NCI-H2171 treated with DMSO at 0.1 percent for 48 hours (cell line): ENCODE measurements at regions not wholly inside any gene's neighbourhood (a gene's known extent, or its start where the extent isn't known, plus 50 kb on each side); places are given as distances from the start of the nearest gene placed in this dataset.

Source experiments
- DNase-seq: peaks from one replicate; lab custom pipeline; 2025; lab: John Stamatoyannopoulos, UW

DNA sequence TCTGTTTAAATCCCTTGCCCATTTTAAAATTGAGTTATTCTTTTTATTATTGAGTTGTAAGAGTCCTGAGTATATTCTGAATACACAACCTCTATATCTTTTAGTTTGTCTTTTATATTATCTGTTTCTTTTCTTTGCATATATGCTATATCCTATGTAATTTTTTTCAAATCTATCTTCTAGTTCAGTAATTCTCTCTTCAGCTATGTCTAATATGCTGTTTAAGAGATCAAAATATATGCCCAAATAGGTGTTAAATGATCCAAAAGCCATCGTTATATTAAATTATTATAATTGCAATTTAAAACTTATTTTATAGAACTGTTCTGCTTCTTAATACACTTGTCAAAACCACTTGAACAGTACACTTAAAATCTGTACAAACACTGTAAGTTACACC lies 107.4 kb upstream of the TSPAN5 start:
- DNase-seq, result no peak

- no peak for DNase-seq
Observed at GRCh38 chr4:98758182-98758581, 99.8 kb upstream of the TSPAN5 start.

GRCh38 chr4:98754736-98755135 lies 96.3 kb upstream of the TSPAN5 start:
- DNase-seq, result no peak

GRCh38 chr4:98749206-98749605 lies 90.8 kb upstream of the TSPAN5 start:
- peak; percentile 83 for DNase-seq

DNA sequence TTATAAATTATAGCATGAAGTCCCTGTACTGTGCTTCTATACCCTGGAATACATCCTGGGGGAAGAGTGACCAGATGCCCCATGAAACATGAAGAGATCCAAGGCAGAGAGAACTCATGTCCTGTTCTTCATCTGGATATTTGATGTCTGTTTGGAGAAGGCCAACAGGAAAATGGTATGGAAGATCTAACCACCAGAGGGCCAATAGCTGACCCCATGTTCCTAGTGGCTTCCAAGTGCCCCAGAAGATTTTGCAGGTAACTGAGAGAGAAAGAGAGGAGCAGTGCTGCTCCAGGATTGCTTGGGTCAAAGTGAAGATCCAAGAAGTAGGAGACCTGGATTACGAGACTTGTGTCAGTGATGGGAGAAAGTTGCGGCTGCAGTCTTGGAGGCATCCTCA lies 90.2 kb upstream of the TSPAN5 start:
- DNase-seq, result no peak

DNA sequence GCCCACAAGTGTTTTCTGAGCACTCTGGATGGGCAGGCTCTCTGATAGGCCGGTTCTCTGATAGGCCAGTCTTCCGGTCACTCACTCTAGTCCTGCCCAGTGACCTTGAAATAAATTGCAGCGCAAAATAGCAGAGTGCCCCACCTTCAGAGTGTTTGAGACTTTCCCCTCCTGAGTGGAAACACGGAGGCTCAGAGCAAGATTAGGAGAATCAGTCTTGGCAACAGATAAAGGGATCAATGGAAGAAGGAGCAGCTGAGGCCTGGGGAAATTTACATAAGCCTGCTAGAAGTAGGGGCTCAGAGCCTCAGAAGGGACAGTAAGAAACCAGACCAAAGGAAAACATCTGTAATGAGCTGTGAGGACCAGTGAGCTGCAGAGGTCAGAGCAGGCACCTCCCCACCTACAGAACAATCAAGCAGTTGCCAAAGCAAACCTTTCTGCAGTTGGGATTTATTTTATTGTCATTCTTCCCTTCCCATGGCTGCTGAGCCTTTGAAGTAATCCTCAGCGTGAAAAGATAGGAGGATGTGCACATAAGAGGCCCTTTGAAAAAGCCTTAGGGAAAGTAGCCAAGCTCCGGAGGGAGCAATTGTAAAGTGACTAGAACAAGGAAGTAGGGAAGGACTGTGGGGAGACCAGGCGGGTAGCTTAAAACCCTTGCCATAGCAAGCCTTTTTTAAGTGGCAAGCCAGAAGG lies 89.1 kb upstream of the TSPAN5 start:
- DNase-seq, result no peak

DNA sequence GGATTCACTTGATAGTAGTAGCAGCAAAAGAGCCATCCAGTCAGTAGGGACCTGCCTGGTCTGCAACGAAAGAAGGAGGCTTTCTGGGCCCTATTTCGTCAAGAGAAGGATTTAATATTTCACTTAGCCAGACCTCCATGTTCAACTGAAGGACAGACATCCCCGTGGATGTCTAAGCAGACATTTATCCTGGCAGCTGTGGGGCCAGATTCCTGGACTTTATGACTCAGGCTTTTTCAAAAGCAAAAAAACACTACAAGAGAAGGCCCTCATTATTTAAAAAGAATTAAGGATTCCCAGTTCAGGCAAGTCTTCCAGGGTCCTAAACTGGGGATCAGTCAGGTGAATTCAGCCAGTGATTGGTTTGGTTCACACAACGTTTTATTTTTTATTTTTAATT lies 88.5 kb upstream of the TSPAN5 start:
- no peak for DNase-seq

DNA sequence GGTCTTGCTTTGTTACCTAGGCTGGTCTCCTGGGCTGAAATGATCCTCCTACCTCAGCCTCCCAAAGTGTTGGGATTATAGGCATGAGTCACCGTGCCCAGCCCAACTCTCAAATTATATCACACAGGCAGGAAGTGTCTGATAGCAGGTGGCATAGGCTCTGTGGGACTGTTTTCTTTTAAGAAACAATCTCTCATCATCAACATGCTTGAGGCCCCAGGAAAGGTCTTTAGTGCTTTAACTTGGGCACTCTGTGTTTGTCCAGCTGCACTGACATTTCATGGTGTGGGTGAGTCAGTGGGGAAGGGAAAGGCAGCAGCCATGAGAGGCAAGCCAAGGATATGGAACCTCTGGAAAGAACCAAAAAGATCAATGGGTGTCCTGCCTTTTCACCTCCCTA lies 88.1 kb upstream of the TSPAN5 start:
- DNase-seq, result no peak

GRCh38 chr4:98745366-98745765 lies 87.0 kb upstream of the TSPAN5 start:
- DNase-seq, result peak; percentile 48

- peak; percentile 3 for DNase-seq
Observed at GRCh38 chr4:98744372-98745150, 86.2 kb upstream of the TSPAN5 start.

- DNase-seq, result no peak
Observed at GRCh38 chr4:98741952-98742351, 83.5 kb upstream of the TSPAN5 start.

DNA sequence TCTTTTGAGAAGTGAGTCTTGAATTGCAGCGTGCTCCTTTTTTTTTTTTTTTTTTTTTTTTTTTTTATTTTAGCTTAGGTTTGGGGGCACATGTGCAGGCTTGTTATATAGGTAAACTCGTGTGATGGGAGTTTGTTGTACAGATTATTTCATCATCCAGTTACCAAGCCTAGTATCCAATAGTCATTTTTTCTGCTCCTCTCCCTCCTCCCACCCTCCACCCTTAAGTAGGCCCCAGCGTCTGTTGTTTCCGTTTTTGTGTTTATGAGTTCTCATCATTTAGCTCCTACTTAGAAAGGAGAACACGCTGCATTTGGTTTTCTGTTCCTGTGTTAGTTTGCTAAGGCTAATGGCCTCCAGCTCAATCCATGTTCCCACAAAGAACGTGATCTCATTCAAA lies 81.3 kb upstream of the TSPAN5 start:
- peak; percentile 84 for DNase-seq

DNA sequence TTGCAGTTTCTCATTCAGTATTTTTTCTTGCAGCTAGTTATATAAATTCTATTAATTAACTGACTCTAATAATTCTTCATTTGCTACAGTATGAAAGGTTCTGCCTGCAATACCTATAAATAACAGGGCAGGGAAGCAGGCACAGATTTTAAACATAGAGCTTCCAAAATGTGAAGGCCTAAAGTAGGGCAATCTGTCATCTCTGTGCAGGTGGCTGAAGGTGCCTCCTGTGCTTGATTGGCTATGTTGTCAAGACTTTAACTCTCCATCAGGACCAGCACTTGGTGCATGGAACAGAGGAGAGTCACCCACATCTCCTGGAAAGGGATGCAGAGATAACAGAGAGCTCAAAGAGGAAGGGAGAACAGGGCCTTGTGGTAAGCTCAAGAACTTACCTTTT lies 75.2 kb upstream of the TSPAN5 start:
- no peak for DNase-seq

DNA sequence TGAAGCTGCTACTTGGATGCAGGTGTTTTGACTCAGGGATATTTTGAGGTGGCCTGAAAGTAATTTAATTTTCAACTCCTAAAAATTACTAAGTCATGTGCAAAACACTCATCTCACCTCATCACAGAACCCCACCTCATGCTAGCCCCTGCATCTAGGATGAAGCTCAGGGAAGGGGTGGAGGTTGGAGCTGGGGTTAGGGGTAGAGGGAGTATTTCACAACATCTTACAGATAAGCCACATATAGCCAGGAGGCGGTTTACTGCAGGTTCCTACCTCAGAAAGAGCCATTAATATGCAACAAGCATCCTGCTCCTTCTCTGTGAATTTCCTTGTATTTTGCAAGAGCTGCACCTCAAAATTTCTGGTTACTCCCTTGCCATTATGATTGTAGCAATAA lies 70.5 kb upstream of the TSPAN5 start:
- DNase-seq, result no peak

- peak; percentile 12 for DNase-seq
Observed at GRCh38 chr4:98728433-98728832, 70.0 kb upstream of the TSPAN5 start.

GRCh38 chr4:98722000-98722399 lies 63.6 kb upstream of the TSPAN5 start:
- DNase-seq, result no peak

- DNase-seq, result no peak
Observed at GRCh38 chr4:98720871-98721480, 62.6 kb upstream of the TSPAN5 start.

- DNase-seq, result no peak
Observed at GRCh38 chr4:98716796-98717195, 58.4 kb upstream of the TSPAN5 start.

DNA sequence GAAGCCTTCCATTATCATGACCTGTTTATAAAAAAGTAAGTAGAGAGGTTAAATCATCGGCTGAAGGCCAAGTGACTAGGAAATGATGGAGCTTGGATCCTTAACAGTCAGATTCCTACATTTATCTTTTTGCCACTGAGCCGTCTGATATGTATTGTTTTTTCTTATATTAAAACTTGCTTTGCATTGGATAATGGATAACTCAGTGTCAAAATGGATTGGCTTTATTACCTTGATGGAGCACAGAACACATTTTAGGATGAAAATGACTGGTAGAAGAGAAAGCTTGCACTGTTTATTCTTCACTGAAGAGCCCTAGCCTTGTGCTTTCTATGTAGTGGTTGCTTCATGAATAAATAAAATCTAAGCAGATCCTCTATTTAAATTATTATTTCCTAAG lies 54.2 kb upstream of the TSPAN5 start:
- no peak for DNase-seq

DNA sequence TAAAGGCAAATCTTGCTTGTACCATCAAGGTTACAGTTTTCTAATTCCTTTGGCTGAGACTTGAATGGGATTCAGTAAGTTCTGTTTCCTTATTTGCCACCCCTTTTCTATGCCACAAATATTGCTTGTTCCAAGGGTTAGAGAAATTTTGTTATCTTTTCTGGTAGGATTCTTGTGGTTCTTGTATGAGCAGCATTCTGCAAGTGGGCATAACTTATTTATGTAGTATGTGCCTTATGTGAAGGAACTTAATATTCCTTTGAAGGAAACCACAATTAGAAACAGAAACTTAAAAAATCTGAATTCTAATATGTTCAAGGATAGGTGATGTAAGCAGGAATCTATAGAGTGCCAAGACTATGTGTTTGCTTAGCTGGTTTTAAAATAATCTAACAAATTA lies 53.1 kb upstream of the TSPAN5 start:
- no peak for DNase-seq

DNA sequence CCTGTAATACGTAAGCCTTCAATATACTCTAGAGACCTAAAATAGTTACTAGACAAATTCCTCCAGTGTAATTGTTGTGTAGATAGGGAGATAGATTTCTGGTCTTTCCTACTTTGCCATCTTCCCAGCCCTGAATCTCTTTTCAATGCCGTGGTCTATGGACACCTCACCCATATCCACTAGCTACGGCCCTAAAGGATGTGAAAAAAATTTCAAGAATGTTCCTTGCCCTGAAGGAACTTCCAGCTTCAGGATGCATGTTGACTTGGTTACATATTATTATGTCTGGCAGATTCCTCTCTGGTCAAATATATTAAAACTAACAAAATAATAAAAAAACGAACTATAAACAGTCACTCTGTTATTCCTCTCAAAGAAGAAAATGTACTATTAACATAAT lies 52.4 kb upstream of the TSPAN5 start:
- no peak for DNase-seq
